ENCODE measurements at regions not wholly inside any gene's neighbourhood (a gene's known extent, or its start where the extent isn't known, plus 50 kb on each side); places are given as distances from the start of the nearest gene placed in this dataset.

GRCh38 chr1:199861020-199861795 lies 166.3 kb upstream of the NR5A2 start:
- TF ChIP-seq CTCF (IDR thresholded peaks at IDR 0.05) (no peak), POLR2A (IDR thresholded peaks at IDR 0.05) (no peak)

Measured in Peyer's patch (tissue), 4 donors.